BE2C (cell line): ENCODE measurements at regions not wholly inside any gene's neighbourhood (a gene's known extent, or its start where the extent isn't known, plus 50 kb on each side); places are given as distances from the start of the nearest gene placed in this dataset.

Experiments
- DNase-seq: peaks from one replicate; pipeline ENCODE4 v3.0.0-alpha.2; 2020
- H3K27me3 ChIP-seq: fragments of 250-450 bp; sonication (Bioruptor Pico); 2 replicates; pipeline ENCODE4 v1.5.1; 2020; ENCODE audit warnings: mild to moderate bottlenecking
- H3K36me3 ChIP-seq: fragments of 250-450 bp; sonication (Bioruptor Pico); 2 replicates; pipeline ENCODE4 v1.5.1; 2020; ENCODE audit warnings: mild to moderate bottlenecking
- H3K4me1 ChIP-seq: fragments of 250-450 bp; sonication (Bioruptor Pico); 2 replicates; pipeline ENCODE4 v1.5.1; 2020
- H3K4me3 ChIP-seq: 2 replicates; pipeline ENCODE4 v1.5.1; 2011; ENCODE audit warnings: low read depth, low read length
- H3K9me3 ChIP-seq: fragments of 250-450 bp; sonication (Bioruptor Pico); 2 replicates; pipeline ENCODE4 v1.5.1; 2020
- TF ChIP-seq, protein P1 (sequence below): IDR thresholded peaks from 2 replicates; pipeline ENCODE4 v1.5.1; 2012; ENCODE audit warnings: mild to moderate bottlenecking, low read depth, low read length

DNA sequence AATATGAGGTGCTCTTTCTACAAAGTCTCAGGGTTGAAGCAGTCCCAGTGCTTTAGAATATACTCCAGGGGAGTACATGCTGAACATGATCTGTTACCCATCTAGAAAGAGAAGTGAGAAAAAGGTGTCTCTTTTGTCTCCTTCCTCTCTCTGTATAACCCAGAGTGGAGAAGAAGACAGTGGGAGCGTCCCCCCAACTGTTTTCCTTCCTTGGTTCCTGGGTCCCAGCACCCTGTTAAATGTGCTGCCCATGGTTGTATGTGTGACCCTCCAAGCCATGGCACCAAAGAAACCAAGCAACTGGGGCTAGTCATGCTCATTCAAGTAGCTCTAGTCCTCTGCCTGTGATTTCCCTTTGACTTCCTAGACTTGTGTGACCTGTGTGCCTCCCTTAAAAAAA, 683.7 kb downstream of the TBL1XR1 start:
- Histone ChIP-seq H3K4me3 (no peak overlapping the region), H3K27me3 (no peaks in the 10 kb centered on the region), H3K36me3 (no peaks in the 10 kb centered on the region), H3K4me1 (no peaks in the 10 kb centered on the region), H3K9me3 (no peaks in the 10 kb centered on the region; the same call in 1 of the 2 replicates)
- TF ChIP-seq, protein P1, sequence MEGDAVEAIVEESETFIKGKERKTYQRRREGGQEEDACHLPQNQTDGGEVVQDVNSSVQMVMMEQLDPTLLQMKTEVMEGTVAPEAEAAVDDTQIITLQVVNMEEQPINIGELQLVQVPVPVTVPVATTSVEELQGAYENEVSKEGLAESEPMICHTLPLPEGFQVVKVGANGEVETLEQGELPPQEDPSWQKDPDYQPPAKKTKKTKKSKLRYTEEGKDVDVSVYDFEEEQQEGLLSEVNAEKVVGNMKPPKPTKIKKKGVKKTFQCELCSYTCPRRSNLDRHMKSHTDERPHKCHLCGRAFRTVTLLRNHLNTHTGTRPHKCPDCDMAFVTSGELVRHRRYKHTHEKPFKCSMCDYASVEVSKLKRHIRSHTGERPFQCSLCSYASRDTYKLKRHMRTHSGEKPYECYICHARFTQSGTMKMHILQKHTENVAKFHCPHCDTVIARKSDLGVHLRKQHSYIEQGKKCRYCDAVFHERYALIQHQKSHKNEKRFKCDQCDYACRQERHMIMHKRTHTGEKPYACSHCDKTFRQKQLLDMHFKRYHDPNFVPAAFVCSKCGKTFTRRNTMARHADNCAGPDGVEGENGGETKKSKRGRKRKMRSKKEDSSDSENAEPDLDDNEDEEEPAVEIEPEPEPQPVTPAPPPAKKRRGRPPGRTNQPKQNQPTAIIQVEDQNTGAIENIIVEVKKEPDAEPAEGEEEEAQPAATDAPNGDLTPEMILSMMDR = no peak
- DNase-seq = peak; percentile 15

DNA sequence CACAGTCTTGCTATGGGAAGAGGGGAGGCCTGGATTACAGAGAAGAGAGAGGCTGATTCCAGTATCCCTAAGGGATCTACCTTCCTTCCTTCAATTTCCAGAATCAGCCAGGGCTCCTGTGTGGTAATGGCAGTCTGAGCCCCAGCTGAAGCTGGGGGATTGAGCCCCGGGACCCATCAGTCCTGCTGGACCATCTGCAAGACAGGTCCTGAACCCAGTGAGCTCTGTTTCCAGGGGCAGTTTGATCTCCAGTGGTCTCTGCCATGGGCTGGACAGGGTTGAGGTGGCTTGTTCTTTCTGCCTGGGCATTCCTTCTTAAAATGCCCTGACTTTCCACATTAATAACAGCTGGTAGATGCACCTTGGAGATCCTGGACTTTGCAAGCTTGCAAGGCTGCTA, 685.2 kb downstream of the TBL1XR1 start:
- Histone ChIP-seq H3K4me1 (no peaks in the 10 kb centered on the region; the same call in 1 of the 2 replicates), H3K27me3 (no peaks in the 10 kb centered on the region), H3K4me3 (no peak overlapping the region), H3K9me3 (no peaks in the 10 kb centered on the region; the same call in 1 of the 2 replicates), H3K36me3 (no peaks in the 10 kb centered on the region)
- DNase-seq = no peak
- TF ChIP-seq, protein P1 = no peak

DNA sequence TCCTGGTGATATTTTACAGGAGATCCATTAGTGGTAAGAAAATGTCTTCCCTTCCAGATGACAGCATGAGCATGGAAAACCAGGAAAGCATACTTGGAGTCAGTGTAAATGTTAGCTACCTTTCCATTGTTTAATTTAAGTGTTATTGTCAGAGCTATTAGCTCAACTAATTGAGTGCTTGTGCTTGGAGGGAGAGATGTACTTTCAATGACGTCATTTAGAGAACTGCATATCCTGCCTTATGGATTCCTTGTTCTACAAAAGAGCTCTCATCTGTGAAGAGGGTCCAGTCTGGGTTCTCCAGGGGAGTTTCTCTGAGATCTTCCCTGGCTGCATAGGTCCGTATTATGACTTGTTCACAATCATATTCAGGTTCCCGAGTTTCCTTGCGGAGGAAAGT, 687.2 kb downstream of the TBL1XR1 start:
- TF ChIP-seq, protein P1 = no peak
- no peaks in the 10 kb centered on the region; the same call in 1 of the 2 replicates for H3K9me3 ChIP-seq

DNA sequence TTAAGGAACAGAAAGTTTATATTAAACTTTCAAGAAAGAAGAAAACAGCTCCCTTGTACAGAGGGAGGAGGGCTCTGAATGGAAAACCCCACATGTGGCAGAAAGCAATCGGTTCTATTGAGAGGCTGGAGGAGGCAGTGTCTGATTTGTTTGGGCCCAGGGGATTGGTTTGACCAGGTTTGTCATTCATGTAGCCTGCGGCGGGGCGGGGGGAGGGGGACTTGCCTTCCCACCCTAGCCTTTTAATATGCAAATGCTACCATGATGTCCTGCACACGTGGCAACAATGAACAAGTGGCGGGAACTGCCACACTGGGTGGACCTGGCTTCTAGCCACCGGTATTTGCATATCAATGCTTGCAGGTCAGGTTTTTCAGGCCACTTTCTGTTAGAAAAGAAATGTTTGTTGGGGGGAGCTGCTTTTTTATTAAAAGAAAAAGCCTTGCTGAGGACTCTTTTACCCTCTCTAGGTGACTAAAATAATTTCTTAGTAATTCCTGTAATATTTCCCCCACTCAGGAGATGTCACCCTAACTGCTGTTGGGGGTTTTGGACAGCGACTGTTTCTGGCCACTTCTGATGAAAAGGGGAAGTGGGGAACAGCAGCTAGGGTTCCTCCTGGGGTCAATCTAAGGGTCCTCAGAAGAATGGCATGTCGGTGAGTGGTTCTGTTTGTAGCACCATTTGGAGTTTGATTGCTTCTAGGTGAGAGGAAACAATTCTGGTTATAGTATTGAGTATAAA, 691.2 kb downstream of the TBL1XR1 start:
- no peaks in the 10 kb centered on the region for H3K27me3 ChIP-seq
- no peak overlapping the region for H3K4me3 ChIP-seq
- H3K36me3 ChIP-seq = no peaks in the 10 kb centered on the region
- TF ChIP-seq, protein P1 = no peak
- DNase-seq = no peak
- no peaks in the 10 kb centered on the region for H3K9me3 ChIP-seq
- H3K4me1 ChIP-seq = no peaks in the 10 kb centered on the region; the same call in 1 of the 2 replicates

More for the DNA sequence above, 687.2 kb downstream of the TBL1XR1 start:
- Histone ChIP-seq H3K4me1 (no peaks in the 10 kb centered on the region; the same call in 1 of the 2 replicates), H3K4me3 (no peak overlapping the region), H3K27me3 (no peaks in the 10 kb centered on the region), H3K36me3 (no peaks in the 10 kb centered on the region)
- no peak for DNase-seq

DNA sequence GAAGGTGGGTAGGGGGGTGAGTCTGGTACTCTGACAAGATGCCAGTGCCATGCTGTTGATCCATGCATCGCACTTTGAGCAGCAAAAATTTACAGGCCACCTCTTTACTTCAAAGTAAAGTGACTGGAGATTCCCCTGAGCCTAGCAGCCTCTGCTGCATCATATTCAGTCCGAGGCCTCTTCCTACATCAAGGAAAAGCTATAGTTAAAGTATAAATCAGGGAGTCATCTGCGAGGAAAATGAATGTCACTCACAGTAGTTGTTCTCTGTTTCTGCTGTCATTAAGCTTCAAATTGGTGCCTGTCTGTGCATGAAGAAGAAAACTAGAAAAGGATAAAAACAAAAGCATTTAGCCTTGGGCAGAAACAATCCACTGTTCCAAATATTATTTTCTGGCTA, 706.2 kb downstream of the TBL1XR1 start:
- no peaks in the 10 kb centered on the region for H3K36me3 ChIP-seq
- no peaks in the 10 kb centered on the region for H3K9me3 ChIP-seq
- no peaks in the 10 kb centered on the region; the same call in 1 of the 2 replicates for H3K4me1 ChIP-seq
- DNase-seq = no peak
- TF ChIP-seq, protein P1 = no peak
- no peak overlapping the region for H3K4me3 ChIP-seq
- H3K27me3 ChIP-seq = no peaks in the 10 kb centered on the region

DNA sequence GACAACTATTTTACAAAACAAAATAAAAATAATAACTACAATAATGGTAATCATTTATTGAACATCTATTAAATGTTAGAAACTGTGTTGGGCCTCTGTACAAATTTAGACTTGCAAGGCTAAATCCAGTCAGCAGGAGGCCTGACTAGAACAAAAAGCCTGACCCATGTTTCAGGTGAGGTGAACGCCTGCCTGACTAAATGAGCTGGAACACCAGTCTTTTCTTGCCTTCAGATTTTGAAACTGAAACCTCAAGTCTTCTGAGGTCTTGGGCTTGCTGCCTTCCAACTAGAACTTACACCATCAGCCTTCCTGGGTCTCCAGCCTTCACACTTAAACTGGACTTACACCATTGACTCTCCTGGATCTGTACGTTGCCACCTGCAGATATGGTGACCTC, 706.9 kb downstream of the TBL1XR1 start:
- no peaks in the 10 kb centered on the region for H3K36me3 ChIP-seq
- no peaks in the 10 kb centered on the region for H3K9me3 ChIP-seq
- H3K4me1 ChIP-seq = no peaks in the 10 kb centered on the region; the same call in 1 of the 2 replicates
- TF ChIP-seq, protein P1 = no peak
- H3K4me3 ChIP-seq = no peak overlapping the region
- no peak for DNase-seq
- no peaks in the 10 kb centered on the region for H3K27me3 ChIP-seq
